ENCODE measurements at regions not wholly inside any gene's neighbourhood (a gene's known extent, or its start where the extent isn't known, plus 50 kb on each side); places are given as distances from the start of the nearest gene placed in this dataset.
A peak's percentile ranks its signal among the peaks of the same experiment; 100 is the strongest.
"Not testable (repeated sequence)": the region's sequence is repeated elsewhere in the genome, so short reads cannot be mapped to it uniquely, and the experiment has no call there.

GRCh38 chr17:72566671-72567484 lies 446.1 kb downstream of the SOX9 start:
- no peak for DNase-seq

- no peak for DNase-seq
Measured at GRCh38 chr17:72567774-72568173, 447.0 kb downstream of the SOX9 start.

DNA sequence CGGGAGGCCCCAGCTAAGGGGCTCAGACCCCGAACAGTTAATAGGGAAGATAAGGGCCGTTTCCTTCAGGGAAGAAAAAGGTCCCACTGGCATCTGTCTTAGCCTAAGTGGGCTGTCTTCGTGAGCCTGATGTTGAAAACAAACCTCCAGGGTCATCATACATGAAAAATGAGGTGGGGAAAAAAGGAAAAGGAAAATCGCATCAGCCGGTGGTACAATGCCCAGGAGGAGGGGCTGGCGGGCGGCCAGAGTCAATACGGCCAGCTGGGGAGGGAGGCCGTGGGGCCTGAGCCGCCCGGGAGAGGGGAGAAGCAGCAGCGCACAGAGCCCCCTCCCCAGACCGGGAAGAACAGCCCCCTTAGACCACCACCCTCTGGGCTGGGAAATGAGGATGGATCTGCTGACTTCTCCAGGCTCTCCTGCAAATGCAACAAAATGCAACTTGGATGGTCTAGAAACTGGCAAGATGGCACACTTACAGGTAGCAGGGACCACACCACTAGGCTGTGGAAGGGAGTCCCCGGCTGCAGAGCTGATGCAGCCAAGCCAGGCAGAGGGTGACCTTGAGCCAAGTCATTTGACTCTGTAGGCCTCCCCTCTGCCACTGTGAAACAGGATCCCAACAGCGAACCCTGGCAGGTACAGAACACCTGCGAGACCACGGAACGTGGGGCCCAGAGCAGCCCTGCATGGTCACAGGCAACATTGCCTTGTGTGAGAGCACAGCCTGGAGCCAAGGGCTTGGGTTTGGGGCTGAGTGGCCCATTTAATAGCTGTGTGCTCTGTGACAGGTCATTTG lies 448.5 kb downstream of the SOX9 start:
- DNase-seq = no peak

DNA sequence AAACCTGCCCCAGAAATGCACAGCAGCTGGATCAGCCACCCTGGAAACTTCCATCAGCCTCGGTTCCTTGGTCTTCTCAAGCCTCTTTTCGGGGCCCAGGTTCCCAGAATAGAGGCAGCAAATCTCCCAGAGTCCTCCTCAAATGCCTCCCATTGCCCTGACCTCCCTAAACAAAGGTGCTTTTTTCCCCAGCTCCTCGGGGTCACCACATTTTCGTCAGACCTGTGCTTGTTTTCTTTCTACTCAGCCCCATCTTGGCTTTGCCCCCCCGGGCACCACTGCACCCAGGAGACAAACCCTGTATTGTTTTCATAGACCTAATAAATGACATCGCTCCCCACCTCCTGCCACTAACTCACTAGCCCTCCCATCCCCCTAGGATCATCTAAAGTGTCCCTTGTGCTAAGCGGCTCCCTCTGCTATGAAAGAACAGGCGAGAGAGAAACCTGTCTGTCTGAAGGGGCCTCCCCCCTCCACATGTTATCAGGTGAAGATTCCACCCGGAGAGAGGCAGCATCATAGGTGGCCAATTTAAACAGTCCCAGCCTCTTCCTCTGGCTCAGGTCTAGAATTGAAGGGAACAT lies 451.1 kb downstream of the SOX9 start:
- DNase-seq = no peak

GRCh38 chr17:72572604-72573491 lies 452.0 kb downstream of the SOX9 start:
- no peak for DNase-seq

DNA sequence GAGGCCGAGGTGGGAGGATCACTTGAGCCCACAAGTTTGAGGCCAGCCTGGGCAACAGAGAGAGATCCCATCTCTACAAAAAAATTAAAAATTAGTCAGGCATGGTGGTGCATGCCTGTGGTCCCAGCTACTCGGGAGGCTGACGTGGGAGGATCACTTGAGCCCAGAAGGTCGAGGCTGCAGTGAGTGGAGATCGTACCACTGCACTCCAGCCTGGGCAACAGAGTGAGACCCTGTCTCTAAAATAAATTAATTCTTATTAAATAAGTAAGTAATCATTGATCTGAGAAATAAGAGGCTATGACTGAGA lies 452.6 kb downstream of the SOX9 start:
- not testable (repeated sequence) for DNase-seq

- no peak for DNase-seq
Measured at GRCh38 chr17:72574675-72575510, 454.1 kb downstream of the SOX9 start.

DNA sequence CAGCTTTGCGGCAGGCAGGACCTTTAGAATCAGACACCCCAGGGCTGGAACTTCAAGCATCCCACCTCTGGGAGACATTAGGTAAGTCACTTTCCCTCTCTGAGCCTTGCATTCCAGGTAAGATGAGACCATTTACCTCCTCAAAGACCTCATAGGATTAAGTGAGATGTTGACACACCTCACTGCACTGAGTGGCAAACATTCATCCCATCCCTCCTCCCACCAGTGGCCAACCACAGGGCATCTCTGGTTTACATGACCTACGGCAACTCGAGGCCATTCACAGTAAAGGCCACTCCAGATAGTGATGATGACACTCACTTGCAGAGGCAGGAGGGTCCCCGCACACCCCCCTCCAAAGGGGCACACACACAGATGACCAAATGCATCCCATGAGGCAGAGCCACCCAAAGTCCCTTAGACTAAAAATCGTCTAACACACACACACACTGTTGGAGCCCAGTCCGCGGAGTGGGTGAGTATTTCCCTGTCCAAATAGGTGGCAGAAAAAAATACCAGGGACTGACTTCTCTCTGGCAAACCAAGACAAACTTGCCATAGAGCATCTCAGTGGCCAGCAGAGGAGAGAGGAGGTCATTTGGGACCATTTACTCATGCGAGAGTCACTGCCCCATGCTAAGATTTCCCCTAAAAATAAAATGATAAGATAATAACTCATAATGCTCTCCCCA lies 454.9 kb downstream of the SOX9 start:
- DNase-seq = no peak

- DNase-seq = no peak
Measured at GRCh38 chr17:72576289-72576759, 455.5 kb downstream of the SOX9 start.

- DNase-seq = no peak
Measured at GRCh38 chr17:72578817-72579470, 458.1 kb downstream of the SOX9 start.

DNA sequence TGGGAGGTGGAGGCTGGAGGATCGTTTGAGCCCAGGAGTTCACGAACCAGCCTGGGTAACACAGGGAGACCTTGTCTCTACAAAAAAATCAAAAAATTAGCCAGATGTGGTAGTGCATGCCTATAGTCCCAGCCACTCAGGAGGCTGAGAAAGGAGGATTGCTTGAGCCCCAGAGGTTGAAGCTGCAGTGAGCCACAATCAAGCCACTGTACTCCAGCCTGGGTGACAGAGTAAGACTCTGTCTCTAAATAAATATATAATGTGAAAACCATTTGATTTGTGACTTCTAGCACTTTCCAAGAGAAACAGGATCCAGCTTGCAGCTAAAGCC lies 459.1 kb downstream of the SOX9 start:
- DNase-seq = no peak

- no peak for DNase-seq
Measured at GRCh38 chr17:72580321-72581127, 459.7 kb downstream of the SOX9 start.

- DNase-seq = no peak
Measured at GRCh38 chr17:72587156-72587555, 466.3 kb downstream of the SOX9 start.

- no peak for DNase-seq
Measured at GRCh38 chr17:72587773-72588511, 467.1 kb downstream of the SOX9 start.

- no peak for DNase-seq
Measured at GRCh38 chr17:72588561-72588960, 467.7 kb downstream of the SOX9 start.

- DNase-seq = peak; percentile 23
Measured at GRCh38 chr17:72588961-72589360, 468.1 kb downstream of the SOX9 start.

GRCh38 chr17:72590382-72590781 lies 469.6 kb downstream of the SOX9 start:
- peak; percentile 73 for DNase-seq

GRCh38 chr17:72590882-72591281 lies 470.1 kb downstream of the SOX9 start:
- no peak for DNase-seq

Measured in fibroblast of skin of right quadriceps (primary cell).